Fibroblast of skin of back (primary cell): ENCODE measurements at regions not wholly inside any gene's neighbourhood (a gene's known extent, or its start where the extent isn't known, plus 50 kb on each side); places are given as distances from the start of the nearest gene placed in this dataset.

Experiments
- DNase-seq: peaks from one replicate; pipeline ENCODE4 v3.0.0-alpha.2; 2013

- DNase-seq, result no peak
These were observed 120.7 kb downstream of the TBXT start for GRCh38 chr6:166046982-166047381.

GRCh38 chr6:166046226-166046625 lies 121.4 kb downstream of the TBXT start:
- peak; percentile 93 for DNase-seq

GRCh38 chr6:166045860-166046200 lies 121.8 kb downstream of the TBXT start:
- no peak for DNase-seq

GRCh38 chr6:166045173-166045859 lies 122.3 kb downstream of the TBXT start:
- peak; percentile 35 for DNase-seq

- DNase-seq, result no peak
These were observed 126.4 kb downstream of the TBXT start for GRCh38 chr6:166041277-166041676.

GRCh38 chr6:166040292-166040691 lies 127.4 kb downstream of the TBXT start:
- no peak for DNase-seq

- DNase-seq, result peak; percentile 57
These were observed 131.1 kb downstream of the TBXT start for GRCh38 chr6:166036316-166037095.

GRCh38 chr6:166032366-166033200 lies 135.1 kb downstream of the TBXT start:
- DNase-seq, result peak; percentile 64

GRCh38 chr6:166031275-166031674 lies 136.4 kb downstream of the TBXT start:
- DNase-seq, result no peak

- no peak for DNase-seq
These were observed 138.1 kb downstream of the TBXT start for GRCh38 chr6:166029506-166029905.

- peak; percentile 73 for DNase-seq
These were observed 139.9 kb downstream of the TBXT start for GRCh38 chr6:166027761-166028160.

- DNase-seq, result peak; percentile 38
These were observed 141.0 kb downstream of the TBXT start for GRCh38 chr6:166026586-166027126.

GRCh38 chr6:166025149-166025898 lies 142.3 kb downstream of the TBXT start:
- DNase-seq, result peak; percentile 96

- DNase-seq, result no peak
These were observed 143.4 kb downstream of the TBXT start for GRCh38 chr6:166024252-166024651.

GRCh38 chr6:166023273-166023989 lies 144.2 kb downstream of the TBXT start:
- DNase-seq, result no peak

- DNase-seq, result no peak
These were observed 146.2 kb downstream of the TBXT start for GRCh38 chr6:166021429-166021828.

GRCh38 chr6:166019214-166019613 lies 148.4 kb downstream of the TBXT start:
- DNase-seq, result no peak

GRCh38 chr6:166017032-166017635 lies 150.5 kb downstream of the TBXT start:
- DNase-seq, result no peak

GRCh38 chr6:166014966-166015365 lies 152.7 kb downstream of the TBXT start:
- no peak for DNase-seq

GRCh38 chr6:166010136-166010960 lies 157.3 kb downstream of the TBXT start:
- peak; percentile 49 for DNase-seq
